Breast epithelium (tissue), 4 donors: ENCODE measurements at regions not wholly inside any gene's neighbourhood (a gene's known extent, or its start where the extent isn't known, plus 50 kb on each side); places are given as distances from the start of the nearest gene placed in this dataset.
A peak's percentile ranks its signal among the peaks of the same experiment; 100 is the strongest.

Experiments used
- DNase-seq, 2 donors: peaks; one replicate each; pipeline ENCODE4 v3.0.0-alpha.2; 2019; ENCODE audit warnings: low spot score in 2 of 2
- H3K27ac ChIP-seq, 2 donors: fragments of 200-600 bp; sonication (generic) in 1 of 2; one replicate each; pipeline ENCODE4 v1.5.1; 2016 to 2019; ENCODE audit warnings: mild to moderate bottlenecking in 1 of 2
- H3K27me3 ChIP-seq, 2 donors: fragments of 200-600 bp; sonication (generic) in 1 of 2; one replicate each; pipeline versions ENCODE4 v1.5.1 to v1.6.0; 2017 to 2019; ENCODE audit warnings: control low read depth in 1 of 2, mild to moderate bottlenecking in 1 of 2
- H3K36me3 ChIP-seq: fragments of 200-600 bp; one replicate; pipeline ENCODE4 v1.5.1; 2019
- H3K4me1 ChIP-seq, 2 donors: fragments of 200-600 bp; sonication (generic); one replicate each; pipeline ENCODE4 v1.5.1; 2016 to 2019; ENCODE audit warnings: control low read depth in 1 of 2
- H3K4me3 ChIP-seq, 3 donors: fragments of 200-600 bp; sonication (generic); 1 replicate in 2 of 3; 2 replicates in 1 of 3; pipeline ENCODE4 v1.5.1; 2016 to 2019; ENCODE audit warnings: mild to moderate bottlenecking in 3 of 3, moderate library complexity in 2 of 3
- H3K9me3 ChIP-seq, 2 donors: fragments of 200-600 bp; sonication (generic) in 1 of 2; one replicate each; pipeline ENCODE4 v1.5.1; 2016 to 2019; ENCODE audit warnings: control low read depth in 1 of 2
- POLR2A ChIP-seq: fragments of 450-650 bp; IDR thresholded peaks from one replicate; pipeline ENCODE4 v1.6.1; 2016; ENCODE audit warnings: antibody characterized with exemption, mild to moderate bottlenecking, moderate library complexity
- POLR2AphosphoS5 ChIP-seq, 3 donors: sonication (generic); formaldehyde crosslinking; IDR thresholded peaks; one replicate each; pipeline ENCODE4 v1.6.1; 2017; ENCODE audit warnings: antibody characterized with exemption in 3 of 3
- intact Hi-C: fragments of 100-400 bp; cut with DNase I; formaldehyde crosslinking; loops from one replicate; pipeline ENCODE4 v1.15.1; 2023; ENCODE audit warnings: low total_unique reads
- TF ChIP-seq, protein P1 (sequence below), 3 donors: fragments of 450-650 bp; IDR thresholded peaks; one replicate each; pipeline ENCODE4 v1.5.1; 2016 to 2017; ENCODE audit warnings: antibody characterized with exemption in 3 of 3, mild to moderate bottlenecking in 3 of 3, moderate library complexity in 3 of 3

DNA sequence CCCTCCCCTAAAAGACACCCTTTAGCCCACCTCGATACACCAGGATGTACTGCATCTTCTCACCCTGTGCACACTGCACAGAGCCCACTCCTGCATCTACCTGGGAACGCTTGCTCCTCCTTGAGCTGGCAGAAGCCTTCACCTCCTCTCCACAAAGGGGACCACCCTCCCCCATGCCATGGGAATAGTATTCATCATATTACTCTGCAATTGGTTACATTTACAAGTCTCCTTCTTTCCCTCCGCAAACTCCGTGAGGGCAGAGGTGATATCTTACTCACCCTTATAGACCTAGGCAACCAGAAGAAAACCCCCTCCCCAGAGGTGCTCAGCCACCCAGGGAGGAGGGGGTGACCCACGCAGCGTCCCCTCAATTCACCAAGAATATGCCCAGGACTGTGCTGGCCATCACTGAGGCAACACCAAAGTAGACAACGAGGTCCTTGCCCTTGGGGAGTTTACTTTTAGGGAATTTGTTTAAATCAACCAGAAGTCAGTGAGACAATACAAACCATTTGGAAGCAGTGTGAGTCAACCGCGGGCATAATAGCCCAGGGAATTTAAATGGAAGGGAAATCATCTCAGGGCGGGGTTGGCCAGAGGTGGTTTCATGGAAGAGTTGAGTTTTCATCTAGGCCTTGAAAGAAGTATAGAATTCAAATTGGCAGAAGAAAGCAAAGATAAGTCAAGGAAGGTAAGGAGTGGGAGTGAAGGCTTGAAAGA lies 214.5 kb downstream of the BARX2 start:
- intact Hi-C loops = no loop called here
- Histone ChIP-seq H3K27me3 (no peaks in the 10 kb centered on the region), H3K4me3 (no peak overlapping the region), H3K27ac (no peak overlapping the region), H3K4me1 (no peaks in the 10 kb centered on the region), H3K36me3 (no peaks in the 10 kb centered on the region), H3K9me3 (no peaks in the 10 kb centered on the region)
- no peak for DNase-seq
- TF ChIP-seq, protein P1, sequence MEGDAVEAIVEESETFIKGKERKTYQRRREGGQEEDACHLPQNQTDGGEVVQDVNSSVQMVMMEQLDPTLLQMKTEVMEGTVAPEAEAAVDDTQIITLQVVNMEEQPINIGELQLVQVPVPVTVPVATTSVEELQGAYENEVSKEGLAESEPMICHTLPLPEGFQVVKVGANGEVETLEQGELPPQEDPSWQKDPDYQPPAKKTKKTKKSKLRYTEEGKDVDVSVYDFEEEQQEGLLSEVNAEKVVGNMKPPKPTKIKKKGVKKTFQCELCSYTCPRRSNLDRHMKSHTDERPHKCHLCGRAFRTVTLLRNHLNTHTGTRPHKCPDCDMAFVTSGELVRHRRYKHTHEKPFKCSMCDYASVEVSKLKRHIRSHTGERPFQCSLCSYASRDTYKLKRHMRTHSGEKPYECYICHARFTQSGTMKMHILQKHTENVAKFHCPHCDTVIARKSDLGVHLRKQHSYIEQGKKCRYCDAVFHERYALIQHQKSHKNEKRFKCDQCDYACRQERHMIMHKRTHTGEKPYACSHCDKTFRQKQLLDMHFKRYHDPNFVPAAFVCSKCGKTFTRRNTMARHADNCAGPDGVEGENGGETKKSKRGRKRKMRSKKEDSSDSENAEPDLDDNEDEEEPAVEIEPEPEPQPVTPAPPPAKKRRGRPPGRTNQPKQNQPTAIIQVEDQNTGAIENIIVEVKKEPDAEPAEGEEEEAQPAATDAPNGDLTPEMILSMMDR (IDR thresholded peaks at IDR 0.05) = no peak
- TF ChIP-seq POLR2A = no peak
- no peak for TF ChIP-seq POLR2AphosphoS5 (IDR thresholded peaks at IDR 0.05)

DNA sequence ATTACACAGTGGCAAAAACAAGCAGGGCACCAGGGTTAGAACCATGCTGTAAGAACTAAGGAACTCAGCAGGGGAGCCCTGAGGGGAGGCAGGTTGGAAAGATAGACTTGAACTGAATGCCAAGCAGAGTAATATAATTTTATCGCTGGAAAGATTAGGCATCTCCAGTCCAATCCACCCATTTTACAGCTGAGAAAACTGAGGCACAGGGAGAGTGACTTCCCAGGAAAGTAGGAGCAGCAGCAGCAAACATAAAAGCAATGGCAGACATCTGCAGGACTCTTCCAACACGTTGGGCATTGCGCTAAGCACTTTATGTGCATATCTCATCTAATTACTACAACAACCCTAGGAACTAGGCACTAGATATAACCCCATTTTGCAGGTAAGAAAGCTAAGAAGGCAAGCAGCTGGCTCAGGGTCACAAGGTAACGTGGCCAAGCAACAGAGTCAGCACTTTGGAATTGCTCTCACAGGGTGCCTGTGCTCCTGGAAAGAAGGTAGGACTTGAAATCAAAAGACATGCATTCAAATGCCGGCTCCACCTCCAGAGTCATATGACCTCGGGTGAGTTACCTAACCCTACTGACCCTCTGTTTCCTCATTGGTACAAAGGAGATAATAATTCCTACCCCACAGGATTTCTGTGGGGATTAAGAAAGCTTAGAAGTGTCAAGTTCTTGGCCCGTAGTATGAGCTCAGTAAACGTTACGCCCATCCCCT lies 215.3 kb downstream of the BARX2 start:
- no peaks in the 10 kb centered on the region for H3K4me1 ChIP-seq
- TF ChIP-seq, protein P1 (IDR thresholded peaks at IDR 0.05) = no peak
- TF ChIP-seq POLR2A = no peak
- TF ChIP-seq POLR2AphosphoS5 (IDR thresholded peaks at IDR 0.05) = no peak
- intact Hi-C loops = no loop called here
- no peaks in the 10 kb centered on the region for H3K36me3 ChIP-seq
- no peaks in the 10 kb centered on the region for H3K9me3 ChIP-seq
- H3K4me3 ChIP-seq = no peak overlapping the region
- no peak overlapping the region for H3K27ac ChIP-seq
- H3K27me3 ChIP-seq = no peaks in the 10 kb centered on the region
- DNase-seq = no peak

DNA sequence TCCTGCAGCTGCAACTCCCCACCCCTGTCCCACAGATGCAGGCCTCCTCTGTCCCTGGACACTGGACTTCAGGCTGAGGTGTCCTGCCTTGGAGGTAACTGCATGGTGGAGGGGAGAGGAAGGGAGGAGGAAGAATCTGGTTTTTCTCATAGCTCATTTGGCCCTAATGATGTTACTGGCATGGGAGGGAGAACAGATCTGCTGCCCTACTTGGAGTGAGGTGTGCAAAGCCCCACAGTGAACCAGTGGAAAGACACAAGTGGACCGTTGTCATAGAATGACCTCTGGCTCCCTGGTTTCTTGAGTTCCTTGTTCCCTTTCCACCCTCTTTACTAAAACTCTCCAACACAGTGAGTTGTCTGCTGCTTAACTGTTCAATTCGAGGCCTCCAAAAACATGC lies 215.9 kb downstream of the BARX2 start:
- Histone ChIP-seq H3K27me3 (no peaks in the 10 kb centered on the region), H3K9me3 (no peaks in the 10 kb centered on the region), H3K4me1 (no peaks in the 10 kb centered on the region), H3K27ac (peak overlapping the region in 1 of 2 donors; percentile 80), H3K36me3 (no peaks in the 10 kb centered on the region), H3K4me3 (no peak overlapping the region)
- DNase-seq = no peak
- no peak for TF ChIP-seq POLR2AphosphoS5 (IDR thresholded peaks at IDR 0.05)
- TF ChIP-seq, protein P1 (IDR thresholded peaks at IDR 0.05) = no peak
- intact Hi-C loops = no loop called here

DNA sequence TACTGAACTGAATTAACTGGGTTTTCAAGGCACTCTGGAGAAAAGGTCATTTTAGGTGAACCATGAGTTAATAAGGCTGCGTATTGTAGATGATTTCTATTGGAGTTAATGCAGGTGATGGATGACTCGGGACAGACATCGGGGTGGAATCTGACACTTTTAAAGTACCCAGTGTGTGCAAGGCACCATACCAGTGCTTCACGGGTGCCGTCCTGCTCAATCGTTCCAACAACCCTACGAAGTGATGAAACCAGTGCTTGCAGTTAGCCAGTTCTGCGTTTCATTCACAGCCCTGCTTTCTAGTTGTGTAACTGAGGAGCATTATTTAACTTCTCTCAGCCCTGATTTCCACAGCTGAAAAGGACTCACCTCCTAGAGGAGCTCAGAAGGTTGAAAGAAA lies 216.5 kb downstream of the BARX2 start:
- H3K4me1 ChIP-seq = no peaks in the 10 kb centered on the region
- no peaks in the 10 kb centered on the region for H3K36me3 ChIP-seq
- peak overlapping the region; percentile 27 to 80 for H3K27ac ChIP-seq
- H3K9me3 ChIP-seq = no peaks in the 10 kb centered on the region
- intact Hi-C loops = no loop called here
- TF ChIP-seq, protein P1 (IDR thresholded peaks at IDR 0.05) = no peak
- TF ChIP-seq POLR2A (no peak), POLR2AphosphoS5 (IDR thresholded peaks at IDR 0.05) (no peak)
- DNase-seq = no peak
- H3K27me3 ChIP-seq = no peaks in the 10 kb centered on the region
- H3K4me3 ChIP-seq = no peak overlapping the region

DNA sequence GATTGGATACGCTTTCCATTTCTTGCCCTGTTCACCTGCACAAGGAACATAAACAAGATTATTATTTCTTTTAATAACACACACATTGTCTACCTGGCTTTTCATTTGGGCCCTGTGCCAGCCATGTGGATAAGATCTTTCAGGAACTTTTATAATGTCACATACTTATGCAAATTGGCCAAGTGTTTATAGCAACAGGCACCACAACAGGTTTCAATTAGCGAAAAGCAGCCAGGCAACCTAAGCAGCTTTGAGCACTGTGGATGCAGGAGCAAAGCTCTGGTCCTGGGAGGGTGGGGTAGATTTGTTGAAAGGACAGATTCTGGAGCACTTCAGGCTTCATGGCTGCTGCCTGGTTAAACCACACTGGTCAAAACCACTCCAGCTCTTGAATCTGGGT lies 217.4 kb downstream of the BARX2 start:
- Histone ChIP-seq H3K36me3 (no peaks in the 10 kb centered on the region), H3K27me3 (no peaks in the 10 kb centered on the region), H3K4me1 (no peaks in the 10 kb centered on the region), H3K4me3 (no peak overlapping the region), H3K9me3 (no peaks in the 10 kb centered on the region), H3K27ac (peak overlapping the region; percentile 82)
- DNase-seq = peak; percentile 55 to 88
- intact Hi-C loops = no loop called here
- TF ChIP-seq POLR2A (no peak), POLR2AphosphoS5 (IDR thresholded peaks at IDR 0.05) (peak in 1 of 3 donors; percentile 52)
